ENCODE measurements at regions not wholly inside any gene's neighbourhood (a gene's known extent, or its start where the extent isn't known, plus 50 kb on each side); places are given as distances from the start of the nearest gene placed in this dataset.

DNA sequence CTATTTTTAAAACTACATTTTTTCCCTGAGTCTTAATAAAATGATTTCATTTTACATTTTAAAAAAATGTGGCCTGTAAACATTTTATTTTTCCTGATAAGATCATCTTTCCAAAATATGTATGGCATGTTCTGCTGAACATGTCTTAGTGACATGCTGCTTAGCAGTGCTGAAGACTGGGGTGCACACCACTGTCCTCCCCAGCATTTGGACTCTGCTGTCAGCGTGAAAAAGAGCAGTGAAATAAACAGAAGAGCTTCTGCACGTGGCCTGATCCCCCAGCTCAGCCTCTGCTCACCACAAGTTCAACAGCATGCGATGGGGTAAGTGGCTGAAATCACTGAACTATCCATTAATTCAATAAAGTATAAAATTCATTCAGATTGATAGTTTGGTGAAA, 81.6 kb upstream of the ZNF521 start:
- H3K36me3 ChIP-seq (ENCODE audit: control insufficient read depth in 2 of 2, extremely low read depth in 1 of 2, insufficient read depth in 2 of 2, low read length in 2 of 2): no peaks in the 10 kb centered on the region
- no TSS peak for BruUV-seq (replicated peaks)
- TF ChIP-seq GATA2 (IDR thresholded peaks at IDR 0.05; ENCODE audit: insufficient read depth, insufficient read length, low read depth, low read length): no peak
- TF ChIP-seq POLR2AphosphoS5 (IDR thresholded peaks at IDR 0.05; ENCODE audit: insufficient read depth, low read depth, low read length): no peak
- TF ChIP-seq, protein P1, sequence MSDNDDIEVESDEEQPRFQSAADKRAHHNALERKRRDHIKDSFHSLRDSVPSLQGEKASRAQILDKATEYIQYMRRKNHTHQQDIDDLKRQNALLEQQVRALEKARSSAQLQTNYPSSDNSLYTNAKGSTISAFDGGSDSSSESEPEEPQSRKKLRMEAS (IDR thresholded peaks at IDR 0.05; ENCODE audit: insufficient read depth, insufficient read length): no peak
- TF ChIP-seq POLR2A (IDR thresholded peaks at IDR 0.05; ENCODE audit: low read depth, low read length): no peak
- TF ChIP-seq FOS (IDR thresholded peaks at IDR 0.05; ENCODE audit: borderline replicate concordance, insufficient read depth, low read length): no peak
- TF ChIP-seq EZH2 (IDR thresholded peaks at IDR 0.05; ENCODE audit: borderline replicate concordance, low read depth, low read length, severe bottlenecking): no peak
- no peak for TF ChIP-seq JUN (IDR thresholded peaks at IDR 0.05; ENCODE audit: borderline replicate concordance, insufficient read depth, insufficient read length, low read depth)
- TF ChIP-seq MYC (IDR thresholded peaks at IDR 0.05; ENCODE audit: low read depth, low read length): no peak
- TF ChIP-seq, protein P2, sequence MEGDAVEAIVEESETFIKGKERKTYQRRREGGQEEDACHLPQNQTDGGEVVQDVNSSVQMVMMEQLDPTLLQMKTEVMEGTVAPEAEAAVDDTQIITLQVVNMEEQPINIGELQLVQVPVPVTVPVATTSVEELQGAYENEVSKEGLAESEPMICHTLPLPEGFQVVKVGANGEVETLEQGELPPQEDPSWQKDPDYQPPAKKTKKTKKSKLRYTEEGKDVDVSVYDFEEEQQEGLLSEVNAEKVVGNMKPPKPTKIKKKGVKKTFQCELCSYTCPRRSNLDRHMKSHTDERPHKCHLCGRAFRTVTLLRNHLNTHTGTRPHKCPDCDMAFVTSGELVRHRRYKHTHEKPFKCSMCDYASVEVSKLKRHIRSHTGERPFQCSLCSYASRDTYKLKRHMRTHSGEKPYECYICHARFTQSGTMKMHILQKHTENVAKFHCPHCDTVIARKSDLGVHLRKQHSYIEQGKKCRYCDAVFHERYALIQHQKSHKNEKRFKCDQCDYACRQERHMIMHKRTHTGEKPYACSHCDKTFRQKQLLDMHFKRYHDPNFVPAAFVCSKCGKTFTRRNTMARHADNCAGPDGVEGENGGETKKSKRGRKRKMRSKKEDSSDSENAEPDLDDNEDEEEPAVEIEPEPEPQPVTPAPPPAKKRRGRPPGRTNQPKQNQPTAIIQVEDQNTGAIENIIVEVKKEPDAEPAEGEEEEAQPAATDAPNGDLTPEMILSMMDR (IDR thresholded peaks at IDR 0.05; ENCODE audit: extremely low read depth in 1 of 2, insufficient read depth in 1 of 2, low read depth in 1 of 2, low read length in 2 of 2): no peak
- H3K9me3 ChIP-seq (replicated peaks; ENCODE audit: control insufficient read depth, insufficient read depth, low read length): no peaks in the 10 kb centered on the region
- no peaks in the 10 kb centered on the region for H3K79me2 ChIP-seq (ENCODE audit: control insufficient read depth, insufficient read depth, low read length)
- H3K4me3 ChIP-seq (replicated peaks in 1 of 3; ENCODE audit: insufficient read depth in 1 of 3, low read depth in 1 of 3, low read length in 3 of 3): no peak overlapping the region
- intact Hi-C loops (cut with micrococcal nuclease) (no loop called here), dilution Hi-C loops (cut with MboI; ENCODE audit: extremely low pct_ligation_motif_present, low sequenced_read_pairs) (no loop called here)
- no peak for FAIRE-seq
- no peak overlapping the region for H3K4me2 ChIP-seq (ENCODE audit: insufficient read depth, low read length)
- H3K4me1 ChIP-seq (ENCODE audit: control insufficient read depth, extremely low read depth, insufficient read depth, low read length): no peaks in the 10 kb centered on the region
- DNase-seq (ENCODE audit: low read depth, low spot score): no peak
- no peak overlapping the region for H3K27ac ChIP-seq (ENCODE audit: insufficient read depth, low read depth, low read length)
- POLR2A ChIA-PET: no interaction called here
- H2AFZ ChIP-seq (ENCODE audit: low read depth, low read length): no peak overlapping the region
- no peak overlapping the region for H3K9ac ChIP-seq (replicated peaks; ENCODE audit: extremely low read depth, insufficient read depth, low read length)
- H3K27me3 ChIP-seq (ENCODE audit: control insufficient read depth in 2 of 2, insufficient read depth in 2 of 2, low read length in 2 of 2): peaks cover 0 to 5% of the 10 kb centered on the region in 2 experiments
- no peaks in the 10 kb centered on the region for H4K20me1 ChIP-seq (replicated peaks; ENCODE audit: control insufficient read depth, extremely low read depth, insufficient read depth, low read length)
- no peaks in the 10 kb centered on the region for H3K9me1 ChIP-seq (replicated peaks; ENCODE audit: control insufficient read depth, extremely low read depth, insufficient read depth, low read length)
- CTCF ChIA-PET: interaction anchor here (1.2 kb wide), 1 partner anchor 10 kb away, joined by 3 read pairs; no protein-coding TSS in a partner anchor
